GM18502 (cell line): ENCODE measurements at regions not wholly inside any gene's neighbourhood (a gene's known extent, or its start where the extent isn't known, plus 50 kb on each side); places are given as distances from the start of the nearest gene placed in this dataset.
"Not testable (repeated sequence)": the region's sequence is repeated elsewhere in the genome, so short reads cannot be mapped to it uniquely, and the experiment has no call there.

Experiments
- ATAC-seq: cut with Tn5 transposase; IDR thresholded peaks from one replicate; pipeline ENCODE4 v1.9.1; 2021; ENCODE audit warnings: mild to moderate bottlenecking; ENCODE audit not compliant: unreplicated experiment, poor library complexity

DNA sequence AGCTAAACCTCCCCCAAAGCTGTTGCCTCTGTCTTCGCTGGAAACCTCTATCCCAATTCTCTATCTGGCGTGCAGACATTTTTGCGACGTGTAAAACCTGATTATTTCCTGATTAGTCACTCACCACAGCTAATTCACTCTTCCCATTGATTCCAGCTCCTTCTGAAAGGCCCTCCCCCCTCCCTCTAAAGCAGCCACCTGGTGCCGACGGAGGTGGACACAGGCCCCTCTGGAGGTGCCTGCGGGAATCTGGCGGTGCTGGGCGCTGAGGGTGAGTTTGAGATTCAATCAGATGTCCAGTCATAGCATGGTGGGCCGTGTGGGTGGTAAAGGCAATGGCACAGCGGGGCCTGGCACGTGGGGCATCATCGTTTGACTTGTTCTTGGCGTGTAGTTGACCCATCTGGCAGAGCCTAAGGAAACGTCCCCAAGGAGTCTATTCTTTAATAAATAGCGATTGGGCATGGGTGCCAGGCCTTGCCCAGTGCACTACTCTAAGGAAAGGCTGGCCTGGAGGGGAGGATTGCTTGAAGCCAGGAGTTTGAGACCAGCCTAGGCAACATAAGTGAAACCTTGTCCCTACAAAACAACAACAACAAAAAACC lies 271.1 kb upstream of the MVB12B start:
- no peak for ATAC-seq

DNA sequence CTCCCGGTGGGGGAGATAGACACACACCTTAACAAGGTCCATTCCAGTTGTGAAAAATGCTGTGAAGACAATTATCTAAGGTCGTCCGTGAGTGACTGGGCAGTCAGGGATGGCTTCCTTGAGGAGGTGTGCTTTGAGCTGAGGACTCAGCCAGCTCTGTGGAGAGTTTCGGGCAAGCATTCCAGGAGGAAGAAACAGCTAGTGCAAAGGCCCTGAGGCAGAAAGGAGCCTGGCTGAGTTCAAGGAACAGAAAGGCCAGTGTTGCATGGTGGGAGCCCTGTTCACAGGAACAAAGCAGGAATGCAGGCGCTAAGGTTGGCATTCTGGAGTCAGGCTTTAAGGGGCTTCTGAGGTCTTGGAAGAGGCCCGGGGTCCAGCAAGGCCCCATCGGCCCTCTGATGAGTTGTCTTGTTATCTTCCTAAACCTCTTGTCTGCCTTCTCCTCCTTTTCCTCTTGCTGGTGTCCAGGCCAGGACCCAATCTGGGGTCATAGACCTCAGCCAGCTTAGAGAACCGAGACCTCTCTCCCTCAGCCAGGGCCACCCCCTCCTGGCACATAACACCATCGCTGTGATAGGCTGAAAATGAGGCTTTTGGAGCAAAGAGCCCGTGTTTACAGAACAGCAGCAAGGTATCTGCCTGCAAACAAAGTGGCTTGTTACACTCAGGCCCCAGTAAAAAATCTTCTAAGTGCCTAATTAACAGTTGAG lies 270.2 kb upstream of the MVB12B start:
- no peak for ATAC-seq

DNA sequence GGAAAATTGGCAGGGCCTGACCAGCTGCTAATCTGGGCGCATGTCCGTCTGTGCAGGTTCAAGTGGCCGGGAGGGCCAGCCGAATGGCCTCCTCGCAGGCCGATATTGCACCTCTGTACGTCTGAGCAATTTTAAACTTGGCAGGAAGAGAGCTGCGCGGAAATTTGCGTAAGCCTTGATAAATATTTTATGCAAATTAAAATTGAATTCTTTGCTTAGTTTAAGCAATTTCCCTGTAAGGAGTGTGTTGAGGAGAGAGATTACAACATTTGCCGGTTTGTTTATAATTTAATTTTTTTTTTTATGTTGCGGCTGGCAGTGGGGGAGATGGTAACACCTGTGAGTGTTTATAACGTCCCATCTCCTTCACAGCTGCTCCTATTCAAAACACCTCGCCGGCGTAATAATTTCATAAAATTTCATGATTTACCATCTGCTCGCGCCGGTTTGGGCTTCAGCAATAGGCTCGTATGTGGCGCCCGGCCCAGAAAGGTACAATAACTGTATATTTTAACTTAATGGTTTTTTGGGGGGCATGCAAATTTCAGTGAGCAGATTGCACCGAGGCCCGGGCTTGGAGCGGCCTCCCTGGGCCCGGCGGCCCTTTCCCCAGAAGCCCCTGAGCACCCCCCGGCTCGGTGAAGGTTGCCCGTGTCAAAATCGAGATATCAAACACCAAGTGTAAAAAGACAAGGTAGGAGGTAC lies 269.4 kb upstream of the MVB12B start:
- ATAC-seq: no peak

DNA sequence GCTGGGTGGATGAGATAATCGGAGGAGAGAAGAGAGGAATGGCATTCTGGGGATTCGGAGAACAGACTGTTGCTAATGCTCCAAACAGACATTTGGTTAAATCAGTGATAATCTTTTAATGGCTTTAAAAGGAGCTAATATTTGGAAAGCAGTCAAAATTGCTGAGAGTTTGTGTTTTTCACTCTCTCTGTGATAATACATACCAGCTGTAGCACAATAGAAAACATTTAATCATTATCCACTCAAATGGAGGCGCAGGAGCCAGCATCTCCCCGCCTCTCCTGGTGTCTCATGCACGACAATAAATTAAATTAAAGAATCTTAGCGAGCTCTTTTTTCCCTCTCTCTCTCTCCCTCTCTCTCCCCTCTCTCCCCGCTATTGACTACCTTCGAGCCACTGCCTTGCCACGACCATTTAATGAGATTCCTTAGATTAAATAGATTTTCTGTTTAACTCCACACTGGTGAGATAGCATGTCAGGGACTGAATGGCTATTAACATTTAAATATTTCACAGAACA lies 268.6 kb upstream of the MVB12B start:
- no peak for ATAC-seq

DNA sequence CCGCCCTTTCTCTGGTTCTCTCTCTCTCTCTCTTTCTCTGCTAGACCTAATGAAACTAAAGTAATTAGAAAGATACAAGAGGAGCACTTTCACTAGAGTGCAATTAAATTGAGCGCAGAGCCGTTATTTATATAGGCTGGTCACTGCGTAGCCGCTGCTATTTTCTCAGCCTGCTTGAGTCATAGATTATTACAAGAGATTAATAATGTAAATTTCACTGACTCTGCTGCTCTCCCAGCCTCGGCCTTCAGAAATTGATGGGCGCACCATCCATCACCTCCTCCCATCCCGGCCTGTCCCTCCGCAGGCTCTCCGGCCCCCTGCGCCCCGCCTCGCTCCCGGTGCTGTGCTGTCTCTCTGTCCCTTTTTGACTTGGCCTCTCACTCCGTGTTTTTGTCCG lies 268.0 kb upstream of the MVB12B start:
- no peak for ATAC-seq

DNA sequence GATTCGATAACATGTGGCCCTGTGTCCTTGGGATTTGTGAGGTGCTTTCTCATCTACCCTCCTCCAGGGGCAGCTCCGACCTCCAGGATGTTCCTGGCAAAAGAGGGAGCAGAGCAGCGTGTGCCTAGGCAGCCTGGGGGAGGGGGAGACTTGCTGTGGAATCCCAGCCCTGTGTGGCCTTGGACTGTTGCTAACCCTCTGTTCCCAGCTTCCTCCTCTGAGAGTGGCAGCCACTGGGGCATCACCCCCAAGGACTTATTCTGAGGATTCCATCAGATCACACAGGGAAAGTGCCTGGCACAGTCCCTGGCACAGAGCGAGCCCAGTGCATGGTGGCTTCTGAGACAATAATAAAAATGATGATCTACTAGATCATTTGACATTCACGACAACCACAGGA lies 265.1 kb upstream of the MVB12B start:
- no peak for ATAC-seq

DNA sequence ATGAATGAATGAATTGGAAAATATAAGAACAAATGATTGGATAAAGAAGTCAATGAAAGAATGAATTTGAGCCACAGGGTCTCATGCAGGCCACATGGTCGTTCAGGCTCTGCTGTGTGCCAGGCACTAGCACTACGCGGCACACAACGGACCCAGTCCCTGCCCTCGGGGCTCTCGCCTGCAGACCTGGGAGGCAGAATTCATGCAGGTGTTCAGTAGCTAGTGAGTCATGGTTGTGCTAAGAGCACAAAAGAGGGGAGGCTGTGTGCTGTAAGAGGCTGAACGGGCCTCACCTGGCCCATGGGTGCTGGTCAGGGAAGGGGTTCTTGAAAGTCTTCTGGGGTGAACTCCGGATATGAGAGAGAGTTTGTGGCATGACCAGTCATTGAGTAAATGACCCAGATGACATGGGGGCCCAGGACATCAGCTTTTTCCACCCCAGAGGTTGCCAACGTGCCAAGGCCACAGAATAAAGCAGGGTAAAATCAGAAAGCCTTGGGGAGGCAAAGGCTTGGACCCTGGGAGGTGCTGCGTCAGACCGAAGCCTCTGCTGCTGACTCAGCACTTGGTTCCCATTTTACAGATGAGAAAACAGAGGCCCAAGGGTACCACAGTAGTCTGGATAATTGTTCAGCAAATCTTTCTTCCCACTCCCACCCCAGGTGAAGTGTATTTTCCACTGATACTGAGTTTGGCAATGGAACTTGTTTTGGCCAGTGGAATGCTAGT lies 264.3 kb upstream of the MVB12B start:
- ATAC-seq: no peak

DNA sequence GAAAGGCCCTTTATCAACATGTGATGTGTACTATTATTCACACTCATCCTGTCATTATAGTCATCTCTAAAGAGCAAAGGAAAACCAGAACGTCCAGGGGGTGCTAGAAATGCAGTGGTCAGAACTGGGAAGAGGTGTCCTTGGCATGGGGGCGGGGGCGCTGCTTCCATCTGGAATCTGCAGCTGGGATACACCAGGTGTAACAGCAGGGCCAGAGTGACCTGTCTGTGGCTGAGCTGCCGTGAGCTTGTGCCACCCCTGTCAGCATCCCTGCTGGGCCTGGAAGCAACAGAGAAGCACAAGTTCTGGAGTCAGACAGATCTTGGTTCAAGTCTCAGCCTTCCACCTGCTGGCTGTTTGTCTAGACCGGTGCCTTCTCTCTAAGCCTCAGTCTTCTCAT lies 263.3 kb upstream of the MVB12B start:
- ATAC-seq: no peak

DNA sequence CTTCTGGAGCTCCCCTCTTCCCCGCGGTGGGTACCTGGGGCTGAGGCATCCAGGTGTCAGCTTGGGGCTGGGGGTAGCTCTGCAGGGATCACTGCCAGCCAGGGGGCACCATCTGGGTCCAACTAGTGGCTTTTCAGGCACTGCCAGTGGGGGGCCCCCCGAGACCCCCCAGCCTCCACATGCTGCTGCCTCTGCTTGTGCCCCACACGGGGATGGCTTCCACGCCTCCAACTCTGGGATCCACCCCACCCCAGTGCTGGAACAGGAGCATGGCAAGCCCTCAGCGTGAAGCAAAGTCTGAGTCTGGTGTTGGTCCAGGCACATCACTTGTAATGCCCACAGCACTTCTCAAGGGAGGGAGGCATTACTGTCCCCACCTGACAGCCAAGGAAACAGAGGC lies 260.5 kb upstream of the MVB12B start:
- no peak for ATAC-seq

DNA sequence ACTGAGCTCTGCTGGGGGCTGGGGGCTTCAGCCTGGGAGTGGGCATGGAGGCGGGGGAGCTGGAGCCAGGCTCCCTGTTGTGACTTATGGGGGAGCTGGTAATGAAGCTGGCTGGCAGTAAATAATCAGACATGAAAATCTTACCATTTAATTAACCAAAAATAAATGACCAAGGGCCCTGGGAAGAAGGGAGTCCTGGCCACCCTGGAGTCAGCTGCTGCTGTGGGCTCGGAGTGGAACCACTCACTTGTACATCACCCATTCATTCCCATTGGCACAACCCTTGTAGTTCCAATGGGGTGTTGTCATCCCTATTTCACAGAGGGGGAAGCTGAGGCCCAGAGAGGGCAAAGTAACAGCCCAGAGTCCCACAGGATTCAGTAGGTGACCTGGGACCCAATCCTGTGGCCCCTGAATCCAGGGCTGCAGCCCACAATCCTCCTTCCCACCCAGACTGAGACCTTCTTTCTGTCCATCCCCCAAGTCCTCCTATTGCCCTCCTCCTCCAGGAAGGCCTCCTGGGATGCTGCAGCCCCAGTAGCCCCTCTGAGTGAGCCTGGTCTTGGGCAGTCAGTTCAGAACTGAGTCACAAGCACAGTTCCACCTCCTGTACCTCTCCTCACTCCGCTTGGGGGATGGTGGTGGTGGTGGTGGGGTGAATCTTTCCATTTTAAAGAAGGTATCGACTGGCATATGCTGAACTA lies 259.4 kb upstream of the MVB12B start:
- no peak for ATAC-seq

DNA sequence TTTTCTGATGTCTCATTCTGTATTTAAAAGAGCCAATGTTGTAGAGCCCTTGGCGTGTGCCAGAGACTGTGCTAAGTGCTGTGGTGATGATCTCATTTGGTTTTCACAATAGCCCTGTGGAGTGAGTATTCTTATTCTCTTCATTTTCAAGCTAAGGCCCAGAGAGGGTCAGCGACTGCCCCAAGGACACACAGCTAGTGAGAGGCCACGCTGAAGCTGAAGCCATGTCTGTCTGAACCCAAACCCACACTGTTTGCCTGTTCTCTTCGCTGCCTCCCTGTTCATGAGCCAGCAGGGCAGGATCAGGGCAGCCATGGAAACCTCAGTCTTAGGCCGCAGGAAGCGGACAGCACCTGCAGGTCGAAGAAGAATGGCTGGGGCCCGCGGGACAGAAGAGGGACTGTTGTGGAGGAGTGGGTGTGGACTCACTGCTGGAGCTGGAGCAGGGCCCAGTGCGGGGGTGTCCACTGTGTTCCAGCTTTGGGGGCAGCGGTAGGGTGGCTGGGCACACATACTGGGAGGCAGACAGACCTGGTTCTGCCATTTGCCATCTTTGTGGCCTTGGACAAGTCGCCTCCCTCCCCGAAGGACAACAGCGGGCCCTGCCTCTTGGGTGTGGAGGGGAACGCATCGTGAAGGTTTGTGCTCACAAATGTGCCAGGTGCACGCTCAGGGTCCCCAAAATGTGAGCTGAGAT lies 257.9 kb upstream of the MVB12B start:
- ATAC-seq: no peak

DNA sequence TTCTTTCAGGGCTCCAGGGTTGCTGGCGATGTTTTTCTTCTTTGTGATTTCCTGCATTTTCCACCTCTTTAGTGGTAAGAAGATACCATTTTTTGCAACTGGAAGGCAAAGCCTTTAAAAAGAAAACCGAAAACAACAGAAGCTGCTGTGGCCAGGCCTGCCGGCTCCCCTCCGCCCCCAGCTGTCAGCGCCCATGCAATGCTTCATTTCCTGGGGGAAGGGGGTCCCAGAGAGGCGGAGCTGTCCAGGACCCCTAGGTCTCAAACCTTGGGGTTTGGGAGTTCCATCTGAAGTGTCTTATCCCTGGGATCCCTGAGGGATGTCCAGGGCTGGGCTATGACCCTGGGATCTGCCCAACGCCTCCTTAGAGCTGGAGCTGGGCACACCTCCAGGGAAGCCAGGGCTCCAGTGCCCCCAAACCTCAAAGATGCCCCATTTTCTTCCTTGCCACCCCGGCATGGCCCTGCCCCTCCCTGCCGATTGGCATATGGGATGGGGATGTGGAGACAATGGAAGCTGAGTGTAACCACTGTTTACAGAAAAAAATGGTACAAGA lies 257.2 kb upstream of the MVB12B start:
- ATAC-seq: no peak

DNA sequence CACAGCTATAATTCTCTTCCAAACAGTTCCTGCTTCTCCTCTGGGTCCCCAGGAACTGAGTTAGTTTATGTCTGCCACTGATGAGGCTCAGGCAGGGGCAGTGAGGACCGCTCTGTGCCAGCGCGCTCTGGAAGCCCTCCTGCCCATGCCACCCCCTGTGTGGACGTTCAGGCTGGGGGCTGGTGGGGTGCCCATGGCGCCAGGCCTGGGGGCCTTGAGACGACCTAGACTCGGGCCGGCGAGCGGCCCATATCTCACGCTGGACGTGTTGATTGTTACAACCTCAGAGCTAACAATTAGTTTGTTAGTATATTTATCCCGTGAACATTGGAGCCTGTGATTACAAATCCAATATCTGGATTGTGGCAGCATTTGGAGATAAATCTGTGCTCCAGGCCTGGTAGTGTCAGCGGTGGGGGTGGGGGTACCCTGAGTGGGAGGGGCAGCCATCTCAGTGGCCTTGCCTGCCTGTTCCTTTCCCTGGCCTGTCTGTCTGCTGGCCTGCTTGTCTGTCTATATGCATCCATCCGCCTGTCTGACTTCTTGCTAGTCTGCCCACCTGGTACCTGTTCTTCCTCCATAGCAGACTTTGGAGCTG lies 256.5 kb upstream of the MVB12B start:
- ATAC-seq: no peak

DNA sequence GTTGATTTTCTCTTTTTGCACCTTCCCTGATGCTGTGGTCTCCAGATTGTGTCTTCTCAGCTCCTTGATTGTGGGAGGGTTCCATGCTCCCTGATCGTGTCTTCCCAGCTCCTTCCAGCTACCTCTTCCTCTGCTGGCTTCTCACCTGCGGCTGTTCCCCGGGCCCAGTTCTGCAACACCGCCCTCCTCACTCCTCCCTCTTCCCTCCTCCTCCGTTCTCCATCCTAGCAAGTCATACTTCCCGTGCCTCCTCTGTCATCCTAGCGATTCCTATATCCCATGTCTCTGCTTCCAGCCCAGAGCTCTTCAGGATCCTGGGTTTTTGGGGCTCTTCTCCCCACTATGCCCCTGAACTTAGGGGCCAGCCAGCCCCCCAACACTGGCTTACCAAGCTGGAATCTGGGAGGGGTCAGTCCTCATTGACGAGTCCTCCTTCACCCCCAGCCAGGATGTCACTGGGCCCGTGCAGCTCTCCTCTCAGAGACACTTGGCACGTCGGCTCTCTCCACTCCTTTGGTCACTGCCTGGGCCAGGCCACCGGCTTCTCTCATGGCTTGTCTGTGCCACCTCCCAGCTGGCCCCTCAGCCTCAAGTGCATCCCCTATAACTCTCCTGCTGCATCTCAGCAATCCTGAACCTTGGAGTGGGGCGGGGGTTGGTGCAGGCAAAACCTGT lies 255.4 kb upstream of the MVB12B start:
- ATAC-seq: no peak

DNA sequence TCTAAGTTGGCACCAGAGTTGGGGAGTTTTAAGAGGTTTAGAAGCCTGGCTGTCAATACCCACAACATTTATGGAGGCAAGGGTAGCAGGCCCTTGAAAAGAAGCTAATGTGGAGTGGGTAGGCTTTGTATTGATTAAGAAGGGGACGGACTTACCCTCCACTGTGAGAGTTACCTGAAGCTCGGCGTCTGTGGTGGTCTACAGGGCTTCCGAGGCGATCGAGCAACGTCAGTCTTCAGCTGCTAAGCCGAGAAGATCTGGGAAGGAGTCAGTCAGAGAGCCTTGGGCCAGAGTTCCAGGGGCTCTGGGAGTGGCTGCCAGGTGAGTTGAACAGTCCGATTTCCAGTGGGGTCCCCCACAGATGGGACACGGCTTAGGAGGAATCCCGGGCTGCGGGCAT lies 249.0 kb upstream of the MVB12B start:
- not testable (repeated sequence) for ATAC-seq

DNA sequence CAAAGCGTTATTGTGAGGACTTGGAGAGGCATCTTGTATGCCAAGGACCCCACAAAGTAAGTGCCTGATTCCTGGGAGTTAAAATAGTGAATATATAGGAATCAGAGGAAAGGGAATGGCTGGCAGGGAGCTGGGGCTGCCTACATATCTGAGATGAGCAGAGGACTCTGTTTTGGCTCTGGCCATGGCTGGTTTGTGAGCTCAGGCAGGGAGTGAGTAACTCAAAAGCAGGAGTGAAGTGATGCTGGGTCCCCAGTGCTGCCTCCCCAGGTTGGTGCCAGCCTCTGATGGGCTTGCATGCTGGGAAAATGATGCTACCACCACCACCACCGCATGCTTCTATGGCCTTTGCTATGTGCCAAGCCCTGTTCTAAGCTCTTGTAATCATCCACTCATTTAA lies 246.0 kb upstream of the MVB12B start:
- no peak for ATAC-seq

DNA sequence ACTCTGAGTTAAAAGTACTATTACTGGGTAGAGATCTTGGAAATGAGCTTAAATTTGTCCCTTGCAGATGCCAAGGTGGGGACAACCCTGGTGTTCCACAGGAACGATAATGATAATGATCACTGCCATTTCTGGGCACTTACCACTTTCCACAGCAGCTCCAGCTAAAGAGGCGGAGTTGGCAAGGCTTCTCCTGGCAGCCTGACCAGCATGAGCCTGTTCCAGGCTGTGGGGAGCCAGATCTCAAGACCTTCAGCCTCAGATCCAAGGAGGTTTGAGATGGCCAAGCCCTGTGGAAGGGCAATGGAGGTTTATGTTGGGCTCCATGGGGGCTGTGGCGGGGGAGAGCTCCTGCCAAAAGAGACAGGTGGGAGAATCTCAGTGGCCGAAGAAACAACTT lies 244.9 kb upstream of the MVB12B start:
- ATAC-seq: no peak

DNA sequence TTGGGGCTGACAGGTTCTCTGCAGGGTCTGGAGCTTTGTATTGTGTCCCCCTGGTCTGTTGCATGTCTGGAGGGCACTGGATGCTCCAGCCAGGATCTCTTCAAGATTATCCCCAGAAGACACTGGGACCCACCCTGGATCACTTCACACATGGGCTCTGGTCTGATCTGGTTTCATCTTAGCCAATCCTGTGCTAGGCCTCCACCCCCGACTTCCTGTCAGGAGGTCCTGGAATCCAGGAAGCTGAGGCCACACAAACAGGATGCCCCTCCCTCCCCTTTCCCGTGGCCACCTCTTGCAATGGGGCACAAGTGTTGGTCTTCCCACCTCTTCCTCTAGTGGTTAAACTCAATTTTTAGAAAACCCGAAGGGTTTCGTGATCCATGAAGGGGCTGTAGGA lies 242.6 kb upstream of the MVB12B start:
- ATAC-seq: no peak
